A673 (cell line): ENCODE measurements at regions not wholly inside any gene's neighbourhood (a gene's known extent, or its start where the extent isn't known, plus 50 kb on each side); places are given as distances from the start of the nearest gene placed in this dataset.

Source experiments
- BruUV-seq: library from RNA; stranded (reverse); fragments of 400-500 nt; replicated peaks from 2 replicates; lab custom pipeline; 2021; lab: Mats Ljungman, UMichigan
- CTCF ChIA-PET: fragments of 300-600 bp; sonication (Branson Sonifier 250); formaldehyde crosslinking; loops from one replicate; lab custom pipeline; 2022; ENCODE audit warnings: antibody characterized with exemption; lab: Charles Lee
- POLR2A ChIA-PET: fragments of 300-600 bp; sonication (Branson Sonifier 250); formaldehyde crosslinking; loops from one replicate; lab custom pipeline; 2022; ENCODE audit warnings: antibody characterized with exemption; ENCODE audit not compliant: low non-redundant PET; lab: Charles Lee
- DNase-seq: peaks from one replicate; pipeline ENCODE4 v3.0.0-alpha.2; 2015; ENCODE audit warnings: low spot score
- H3K27ac ChIP-seq: fragments of 200-600 bp; sonication (generic); 2 replicates; pipeline ENCODE4 v1.5.1; 2016; ENCODE audit warnings: mixed run types, low read depth, mild to moderate bottlenecking, mixed read lengths, antibody characterized with exemption, low read length; ENCODE audit not compliant: poor library complexity, severe bottlenecking
- H3K27me3 ChIP-seq: fragments of 200-600 bp; sonication (generic); replicated peaks from 2 replicates; pipeline ENCODE4 v1.6.1; 2017; ENCODE audit warnings: mixed run types, low read depth, mild to moderate bottlenecking, mixed read lengths, antibody characterized with exemption, low read length; ENCODE audit not compliant: insufficient read depth, poor library complexity
- H3K36me3 ChIP-seq: fragments of 200-600 bp; sonication (generic); 2 replicates; pipeline ENCODE4 v1.6.1; 2016; ENCODE audit warnings: mixed run types, mild to moderate bottlenecking, mixed read lengths, antibody characterized with exemption, low read length; ENCODE audit not compliant: insufficient read depth, poor library complexity, severe bottlenecking
- H3K4me1 ChIP-seq: fragments of 200-600 bp; sonication (generic); 2 replicates; pipeline ENCODE4 v1.6.1; 2017; ENCODE audit warnings: mixed run types, mild to moderate bottlenecking, mixed read lengths, antibody characterized with exemption, low read length; ENCODE audit not compliant: insufficient read depth, poor library complexity, severe bottlenecking
- H3K4me3 ChIP-seq: fragments of 200-600 bp; sonication (generic); 2 replicates; pipeline ENCODE4 v1.5.1; 2016; ENCODE audit warnings: low read depth, mixed run types, mild to moderate bottlenecking, mixed read lengths, low read length; ENCODE audit not compliant: poor library complexity, severe bottlenecking
- H3K9me3 ChIP-seq: fragments of 200-600 bp; sonication (generic); 2 replicates; pipeline ENCODE4 v1.6.1; 2016; ENCODE audit warnings: mixed run types, low read depth, mild to moderate bottlenecking, mixed read lengths, antibody characterized with exemption, low read length; ENCODE audit not compliant: poor library complexity, severe bottlenecking
- CTCF ChIP-seq: fragments of 300-800, 200-600 bp; sonication (generic); conservative IDR thresholded peaks from 2 replicates; pipeline ENCODE4 v1.5.1; 2017; ENCODE audit warnings: low read depth, mild to moderate bottlenecking, antibody characterized with exemption, low read length, moderate library complexity, mixed read lengths
- EZH2 ChIP-seq: fragments of 200-600 bp; sonication (generic); IDR thresholded peaks from 2 replicates; pipeline ENCODE4 v1.6.1; 2017; ENCODE audit warnings: borderline replicate concordance, low read depth, mild to moderate bottlenecking, mixed read lengths, antibody characterized with exemption, low read length; ENCODE audit not compliant: poor library complexity, severe bottlenecking
- intact Hi-C: fragments of 100-400 bp; cut with micrococcal nuclease; formaldehyde crosslinking; loops from one replicate; pipeline ENCODE4 v1.10.0; 2022; ENCODE audit not compliant: unreplicated experiment

DNA sequence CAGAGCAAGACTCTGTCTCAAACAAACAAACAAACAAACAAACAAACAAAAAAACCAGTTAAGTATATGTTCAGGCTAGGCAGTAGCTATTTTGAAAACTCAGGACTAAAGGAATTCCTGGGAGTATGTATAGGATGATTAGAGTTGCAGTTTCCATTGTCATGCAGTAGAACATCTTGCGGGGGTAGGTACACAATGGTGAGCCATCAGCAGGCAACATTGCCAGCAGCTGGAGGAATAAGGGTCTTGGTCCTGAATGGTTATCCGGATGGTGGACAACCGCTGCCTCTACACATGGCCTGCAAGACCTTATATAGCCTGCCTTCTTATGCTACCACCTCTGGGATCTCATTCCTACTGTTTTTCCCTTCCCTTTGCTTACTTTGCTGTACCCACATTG lies 297.5 kb downstream of the SOX4 start:
- Histone ChIP-seq H3K9me3 (no peaks in the 10 kb centered on the region), H3K36me3 (no peaks in the 10 kb centered on the region), H3K27me3 (no peaks in the 10 kb centered on the region), H3K27ac (no peak overlapping the region), H3K4me1 (no peaks in the 10 kb centered on the region), H3K4me3 (no peak overlapping the region)
- intact Hi-C loops, result no loop called here
- ChIA-PET CTCF (no interaction called here), POLR2A (no interaction called here)
- TF ChIP-seq EZH2 (no peak), CTCF (no peak)
- no peak for DNase-seq
- no TSS peak for BruUV-seq

DNA sequence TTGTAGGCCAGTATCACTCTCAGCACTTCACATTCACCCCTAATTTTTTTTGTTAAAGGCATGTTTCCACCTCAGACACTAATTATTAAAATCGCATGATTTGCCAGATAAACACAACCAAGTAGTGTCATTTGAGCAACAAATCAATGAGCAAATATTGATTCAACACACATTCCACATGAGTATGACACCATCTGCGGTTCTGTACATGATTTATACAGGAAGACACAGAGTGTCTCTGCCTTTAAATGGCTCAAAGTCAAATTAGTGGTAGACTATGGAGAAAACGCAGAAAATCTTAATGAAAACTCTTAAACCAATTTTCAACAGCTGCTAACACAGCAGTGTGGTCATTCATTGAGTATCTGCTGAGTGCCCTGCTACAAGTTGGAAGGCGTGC lies 300.2 kb downstream of the SOX4 start:
- CTCF ChIA-PET, result no interaction called here
- POLR2A ChIA-PET, result no interaction called here

GRCh38 chr6:21895555-21895954 lies 302.0 kb downstream of the SOX4 start:
- Histone ChIP-seq H3K27me3 (no peaks in the 10 kb centered on the region), H3K4me1 (no peaks in the 10 kb centered on the region), H3K9me3 (no peaks in the 10 kb centered on the region), H3K36me3 (no peaks in the 10 kb centered on the region), H3K4me3 (no peak overlapping the region), H3K27ac (no peak overlapping the region)
- CTCF ChIA-PET, result no interaction called here
- TF ChIP-seq CTCF, result no peak
- no peak for TF ChIP-seq EZH2
- intact Hi-C loops, result no loop called here
- no peak for DNase-seq
- POLR2A ChIA-PET, result no interaction called here
- BruUV-seq, result no TSS peak

More for the DNA sequence above, 300.2 kb downstream of the SOX4 start:
- BruUV-seq, result no TSS peak
- H3K27me3 ChIP-seq, result no peaks in the 10 kb centered on the region
- intact Hi-C loops, result no loop called here
- H3K9me3 ChIP-seq, result no peaks in the 10 kb centered on the region
- no peaks in the 10 kb centered on the region for H3K4me1 ChIP-seq
- no peak overlapping the region for H3K4me3 ChIP-seq
- no peaks in the 10 kb centered on the region for H3K36me3 ChIP-seq
- H3K27ac ChIP-seq, result no peak overlapping the region
- no peak for TF ChIP-seq EZH2
- TF ChIP-seq CTCF, result no peak
- DNase-seq, result no peak
